ENCODE measurements at regions not wholly inside any gene's neighbourhood (a gene's known extent, or its start where the extent isn't known, plus 50 kb on each side); places are given as distances from the start of the nearest gene placed in this dataset.

GRCh38 chr9:26510137-26510536 is 382.5 kb downstream of the CAAP1 start:
- H3K27ac ChIP-seq (ENCODE audit: low read depth, low read length, poor library complexity, severe bottlenecking) = no peak overlapping the region
- no peaks in the 10 kb centered on the region for H3K9me2 ChIP-seq (ENCODE audit: low read depth, low read length)
- H3K9ac ChIP-seq (ENCODE audit: low read length) = no peak overlapping the region
- no peaks in the 10 kb centered on the region for H3F3A ChIP-seq (ENCODE audit: insufficient read depth, low read length)
- no peaks in the 10 kb centered on the region for H4K20me1 ChIP-seq (ENCODE audit: insufficient read depth, low read length)
- no peaks in the 10 kb centered on the region for H3K27me3 ChIP-seq (ENCODE audit: insufficient read depth, low read length)
- H3K4me3 ChIP-seq (ENCODE audit: low read depth, low read length, poor library complexity, severe bottlenecking) = no peak overlapping the region
- no peaks in the 10 kb centered on the region for H3K9me3 ChIP-seq (ENCODE audit: low read length)
- no peaks in the 10 kb centered on the region for H3K4me1 ChIP-seq (ENCODE audit: insufficient read depth, low read length, severe bottlenecking)
- TF ChIP-seq EZH2 (IDR thresholded peaks at IDR 0.05; ENCODE audit: borderline replicate concordance, low read length) (no peak), CTCF (IDR thresholded peaks at IDR 0.05; ENCODE audit: low read length) (no peak)
- no peaks in the 10 kb centered on the region for H3K79me2 ChIP-seq (ENCODE audit: insufficient read depth, low read length)
- no peak overlapping the region for H2AFZ ChIP-seq (ENCODE audit: low read length)
- no peak overlapping the region for H3K4me2 ChIP-seq (ENCODE audit: low read length)
- no peaks in the 10 kb centered on the region for H3K36me3 ChIP-seq (ENCODE audit: insufficient read depth, low read length)

GRCh38 chr9:26508897-26509296 is 383.7 kb downstream of the CAAP1 start:
- no peak overlapping the region for H3K4me3 ChIP-seq (ENCODE audit: low read depth, low read length, poor library complexity, severe bottlenecking)
- H3K9ac ChIP-seq (ENCODE audit: low read length) = no peak overlapping the region
- H3F3A ChIP-seq (ENCODE audit: insufficient read depth, low read length) = no peaks in the 10 kb centered on the region
- no peak for TF ChIP-seq CTCF (IDR thresholded peaks at IDR 0.05; ENCODE audit: low read length)
- no peak for TF ChIP-seq EZH2 (IDR thresholded peaks at IDR 0.05; ENCODE audit: borderline replicate concordance, low read length)
- no peaks in the 10 kb centered on the region for H3K4me1 ChIP-seq (ENCODE audit: insufficient read depth, low read length, severe bottlenecking)
- no peaks in the 10 kb centered on the region for H3K9me3 ChIP-seq (ENCODE audit: low read length)
- H3K27me3 ChIP-seq (ENCODE audit: insufficient read depth, low read length) = no peaks in the 10 kb centered on the region
- no peaks in the 10 kb centered on the region for H3K79me2 ChIP-seq (ENCODE audit: insufficient read depth, low read length)
- H3K4me2 ChIP-seq (ENCODE audit: low read length) = no peak overlapping the region
- no peaks in the 10 kb centered on the region for H3K9me2 ChIP-seq (ENCODE audit: low read depth, low read length)
- H2AFZ ChIP-seq (ENCODE audit: low read length) = no peak overlapping the region
- no peaks in the 10 kb centered on the region for H3K36me3 ChIP-seq (ENCODE audit: insufficient read depth, low read length)
- H3K27ac ChIP-seq (ENCODE audit: low read depth, low read length, poor library complexity, severe bottlenecking) = no peak overlapping the region
- H4K20me1 ChIP-seq (ENCODE audit: insufficient read depth, low read length) = no peaks in the 10 kb centered on the region

DNA sequence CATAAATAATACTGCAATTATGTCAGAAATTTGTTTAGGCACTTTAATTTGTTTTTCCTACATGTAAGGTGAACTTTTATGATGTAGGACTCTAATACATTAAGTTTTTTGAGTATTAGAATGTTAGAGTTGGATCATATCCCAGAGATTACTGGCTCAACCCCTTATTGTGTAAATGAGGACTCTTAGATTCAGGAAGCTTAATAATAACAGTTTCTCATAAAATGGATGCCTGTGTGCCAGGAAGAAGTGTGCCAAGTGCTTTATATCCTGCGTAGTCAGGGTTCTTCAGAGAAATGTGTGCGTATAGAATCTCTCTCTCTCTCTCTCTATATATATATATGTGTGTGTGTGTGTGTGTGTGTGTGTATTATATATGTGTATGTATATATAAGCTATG is 388.5 kb downstream of the CAAP1 start:
- no peaks in the 10 kb centered on the region for H3K4me1 ChIP-seq (ENCODE audit: insufficient read depth, low read length, severe bottlenecking)
- no peak overlapping the region for H3K9ac ChIP-seq (ENCODE audit: low read length)
- H3K4me3 ChIP-seq (ENCODE audit: low read depth, low read length, poor library complexity, severe bottlenecking) = no peak overlapping the region
- no peak overlapping the region for H3K27ac ChIP-seq (ENCODE audit: low read depth, low read length, poor library complexity, severe bottlenecking)
- H4K20me1 ChIP-seq (ENCODE audit: insufficient read depth, low read length) = no peaks in the 10 kb centered on the region
- no peaks in the 10 kb centered on the region for H3K9me3 ChIP-seq (ENCODE audit: low read length)
- no peak overlapping the region for H3K4me2 ChIP-seq (ENCODE audit: low read length)
- H3K9me2 ChIP-seq (ENCODE audit: low read depth, low read length) = no peaks in the 10 kb centered on the region
- H3K79me2 ChIP-seq (ENCODE audit: insufficient read depth, low read length) = no peaks in the 10 kb centered on the region
- H2AFZ ChIP-seq (ENCODE audit: low read length) = no peak overlapping the region
- no peaks in the 10 kb centered on the region for H3K27me3 ChIP-seq (ENCODE audit: insufficient read depth, low read length)
- no peak for TF ChIP-seq CTCF (IDR thresholded peaks at IDR 0.05; ENCODE audit: low read length)
- TF ChIP-seq EZH2 (IDR thresholded peaks at IDR 0.05; ENCODE audit: borderline replicate concordance, low read length) = no peak
- H3K36me3 ChIP-seq (ENCODE audit: insufficient read depth, low read length) = no peaks in the 10 kb centered on the region
- no peaks in the 10 kb centered on the region for H3F3A ChIP-seq (ENCODE audit: insufficient read depth, low read length)
